Muscle of back (tissue), 3 donors: ENCODE measurements at regions not wholly inside any gene's neighbourhood (a gene's known extent, or its start where the extent isn't known, plus 50 kb on each side); places are given as distances from the start of the nearest gene placed in this dataset.

Experiments
- DNase-seq, 3 donors: peaks; one replicate each; pipeline versions ENCODE4 v3.0.0 to v3.0.0-alpha.2; 2013

- DNase-seq, result no peak
These were observed 68.5 kb upstream of the RAI14 start for GRCh38 chr5:34587355-34588241.

- no peak for DNase-seq
These were observed 66.3 kb upstream of the RAI14 start for GRCh38 chr5:34589832-34590231.

- DNase-seq, result peak in 1 of 3 donors; percentile 48
These were observed 64.4 kb upstream of the RAI14 start for GRCh38 chr5:34591723-34592122.

DNA sequence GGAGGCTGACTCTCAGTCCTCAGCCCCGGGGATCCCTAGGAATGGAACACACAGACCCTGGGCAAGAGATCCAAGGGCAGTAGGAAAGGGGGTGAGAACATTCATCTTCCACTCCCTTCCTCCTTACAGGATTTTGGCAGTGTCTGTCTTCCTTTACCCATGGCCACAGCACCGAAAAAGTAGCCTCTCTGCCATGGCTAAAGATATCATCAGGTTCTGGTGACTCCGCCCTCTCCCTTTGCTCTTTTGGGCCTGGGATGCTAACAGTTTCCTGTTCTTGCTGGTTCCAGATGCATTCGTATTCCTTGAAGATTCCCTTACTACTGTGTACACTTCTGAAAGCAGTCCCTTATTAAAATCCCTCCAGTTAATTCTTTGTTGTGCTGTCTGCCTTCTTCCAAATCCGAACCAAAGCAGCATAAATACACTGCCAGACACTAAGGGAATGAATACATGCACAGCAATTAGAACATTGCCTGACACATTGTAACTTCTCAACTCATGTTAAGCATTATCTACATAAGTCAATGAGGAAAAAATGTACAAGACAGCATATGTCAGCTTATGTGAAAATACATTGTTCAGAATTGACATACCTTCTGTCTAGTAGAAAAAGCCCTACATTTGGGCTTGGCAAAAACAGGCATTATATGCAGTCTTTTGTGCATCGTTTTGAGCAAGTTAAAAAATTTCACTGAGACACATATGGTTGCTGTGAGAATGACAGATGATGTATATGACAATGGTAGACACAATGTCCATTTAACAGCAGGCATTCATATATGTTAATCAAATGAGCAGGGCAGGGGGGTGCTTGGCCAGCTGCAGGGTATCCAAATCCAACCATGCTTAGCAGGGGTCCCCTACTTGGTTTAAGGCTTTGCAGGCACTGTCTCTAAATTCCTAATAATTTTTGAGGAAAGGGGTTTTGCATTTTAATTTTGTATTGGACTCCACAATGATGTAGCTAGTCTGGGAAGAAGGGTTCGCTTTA, 58.8 kb upstream of the RAI14 start:
- peak in 1 of 3 donors; percentile 31 for DNase-seq

- peak; percentile 40 to 92 (median 68) for DNase-seq
These were observed 57.8 kb upstream of the RAI14 start for GRCh38 chr5:34598177-34598794.

- DNase-seq, result no peak
These were observed 56.5 kb upstream of the RAI14 start for GRCh38 chr5:34599471-34600117.

DNA sequence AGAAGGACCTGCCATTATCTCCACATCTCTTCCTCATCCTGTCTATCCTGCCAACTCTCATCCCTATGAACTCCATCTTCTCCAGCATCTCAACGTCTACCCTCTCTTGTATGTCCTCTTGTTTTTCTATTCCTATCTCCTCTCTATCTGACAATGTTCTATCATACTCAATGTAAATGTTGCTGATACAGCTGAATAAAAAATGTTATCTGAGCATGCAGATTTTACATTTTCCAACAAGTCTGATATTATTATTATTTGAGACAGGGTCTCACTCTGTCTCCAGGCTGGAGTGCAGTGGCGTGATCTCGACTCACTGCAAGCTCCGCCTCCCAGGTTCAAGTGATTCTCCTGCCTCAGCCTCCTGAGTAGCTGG, 56.0 kb upstream of the RAI14 start:
- no peak for DNase-seq

DNA sequence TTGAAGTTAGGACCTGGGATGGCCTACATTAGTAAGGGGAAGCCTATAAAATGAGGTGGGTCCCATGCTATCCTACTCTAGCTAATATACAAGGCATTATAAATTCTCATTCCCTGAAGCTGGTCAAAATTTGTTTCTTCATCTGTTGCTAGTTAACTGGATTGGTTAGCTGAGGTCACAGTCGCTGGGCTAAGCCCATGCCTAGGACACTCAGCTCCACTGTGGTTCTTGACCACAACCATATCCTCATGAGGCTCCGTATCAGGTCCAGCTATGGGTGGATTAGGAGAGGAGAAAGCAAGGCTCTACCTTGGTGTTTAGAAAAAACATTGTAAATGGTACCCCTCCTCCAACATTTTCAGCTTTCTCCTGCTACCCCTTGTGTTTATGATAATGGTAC, 52.8 kb upstream of the RAI14 start:
- no peak for DNase-seq

DNA sequence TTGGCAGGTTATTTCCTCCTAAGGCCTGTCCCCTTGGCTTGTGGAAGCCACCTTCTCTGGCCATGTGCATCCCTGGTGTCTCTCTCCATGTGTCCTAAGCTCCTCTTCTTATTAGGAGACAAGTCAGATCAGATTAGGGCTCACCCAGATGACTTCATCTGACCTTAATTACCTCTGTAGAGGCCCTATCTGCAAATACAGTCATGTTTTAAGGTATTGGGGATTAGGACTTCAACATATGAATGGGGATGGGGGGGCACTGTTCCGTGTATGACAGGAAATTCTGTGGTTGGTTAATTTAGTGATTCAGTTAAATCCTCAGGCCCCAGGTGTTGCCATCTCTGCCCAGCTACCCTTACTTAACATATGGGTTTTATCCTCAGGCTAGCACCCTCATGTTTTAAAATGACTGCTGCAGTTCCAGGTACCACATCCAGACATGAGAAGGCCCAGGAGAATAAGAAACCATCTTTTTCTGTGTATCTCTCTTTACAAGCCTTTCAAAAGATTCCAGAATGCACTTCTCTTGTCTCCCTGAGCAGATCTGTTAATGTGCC, 51.9 kb upstream of the RAI14 start:
- no peak for DNase-seq

- no peak for DNase-seq
These were observed 50.0 kb upstream of the RAI14 start for GRCh38 chr5:34606101-34606500.
